ENCODE measurements at regions not wholly inside any gene's neighbourhood (a gene's known extent, or its start where the extent isn't known, plus 50 kb on each side); places are given as distances from the start of the nearest gene placed in this dataset.

DNA sequence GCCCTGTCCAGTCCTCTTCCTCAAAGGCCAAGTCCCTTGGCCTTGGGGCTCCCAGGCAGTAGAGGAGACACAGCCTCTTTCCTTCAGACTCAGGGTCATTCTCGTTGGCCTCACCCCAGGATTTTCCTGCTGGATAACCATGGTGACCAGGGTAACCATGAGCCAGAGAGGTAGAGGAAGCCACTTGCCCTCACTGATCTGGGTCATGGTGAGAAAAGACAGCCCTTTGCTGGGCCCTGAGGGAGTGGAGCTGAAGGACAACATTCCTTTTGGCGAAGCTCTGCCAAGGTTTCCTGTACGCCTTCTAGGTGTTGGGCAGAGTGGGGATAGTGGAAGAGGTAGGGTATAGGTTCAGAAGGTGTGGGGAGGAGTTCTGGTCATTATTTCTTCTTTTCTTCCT lies 53.1 kb upstream of the WNT4 start:
- TF ChIP-seq CTCF (IDR thresholded peaks at IDR 0.05; ENCODE audit: unreplicated experiment): no peak
- H3K9me3 Mint-ChIP-seq: peaks cover 15% of the 10 kb centered on the region
- peaks cover 5% of the 10 kb centered on the region for H3K4me1 Mint-ChIP-seq
- H3K36me3 Mint-ChIP-seq: no peaks in the 10 kb centered on the region
- no peak overlapping the region for H3K27ac Mint-ChIP-seq
- no peak overlapping the region for H3K4me3 Mint-ChIP-seq
- no peak for DNase-seq (ENCODE audit: low spot score in 2 of 2, unreplicated experiment in 2 of 2)
- H3K27me3 Mint-ChIP-seq (ENCODE audit: low read depth): peaks cover 7% of the 10 kb centered on the region

DNA sequence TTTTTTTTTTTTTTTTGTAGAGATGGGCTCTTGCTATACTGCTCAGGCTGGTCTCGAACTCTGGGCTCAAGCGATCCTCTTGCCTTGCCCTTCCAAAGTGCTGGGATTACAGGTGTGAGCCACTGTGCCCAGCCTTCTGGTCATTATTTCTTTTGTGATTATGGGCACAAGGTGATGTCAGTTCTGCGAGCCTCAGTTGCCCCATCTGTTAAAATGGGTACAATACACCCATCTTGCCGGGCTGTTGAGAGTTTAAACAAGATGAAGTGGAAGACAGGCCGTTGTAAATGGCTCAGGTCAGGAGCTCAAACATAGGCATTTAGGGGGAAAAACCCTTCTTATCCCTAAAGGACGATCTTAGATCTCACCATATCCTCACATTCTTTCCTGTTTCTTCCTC lies 53.7 kb upstream of the WNT4 start:
- H3K27ac Mint-ChIP-seq: no peak overlapping the region
- DNase-seq (ENCODE audit: low spot score in 2 of 2, unreplicated experiment in 2 of 2): no peak
- peaks cover 5% of the 10 kb centered on the region for H3K4me1 Mint-ChIP-seq
- TF ChIP-seq CTCF (IDR thresholded peaks at IDR 0.05; ENCODE audit: unreplicated experiment): no peak
- no peaks in the 10 kb centered on the region for H3K36me3 Mint-ChIP-seq
- no peak overlapping the region for H3K4me3 Mint-ChIP-seq
- peaks cover 15% of the 10 kb centered on the region for H3K9me3 Mint-ChIP-seq
- peaks cover 7% of the 10 kb centered on the region for H3K27me3 Mint-ChIP-seq (ENCODE audit: low read depth)

- H3K9me3 Mint-ChIP-seq: peaks cover 15% of the 10 kb centered on the region
- no peaks in the 10 kb centered on the region for H3K36me3 Mint-ChIP-seq
- no peak overlapping the region for H3K4me3 Mint-ChIP-seq
- H3K4me1 Mint-ChIP-seq: peaks cover 5% of the 10 kb centered on the region
- no peak for DNase-seq (ENCODE audit: low spot score in 2 of 2, unreplicated experiment in 2 of 2)
- H3K27me3 Mint-ChIP-seq (ENCODE audit: low read depth): peaks cover 10% of the 10 kb centered on the region
- TF ChIP-seq CTCF (IDR thresholded peaks at IDR 0.05; ENCODE audit: unreplicated experiment): no peak
- H3K27ac Mint-ChIP-seq: no peak overlapping the region
These were observed 54.7 kb upstream of the WNT4 start for GRCh38 chr1:22197644-22198043.

GRCh38 chr1:22201023-22201422 lies 58.1 kb upstream of the WNT4 start:
- H3K27me3 Mint-ChIP-seq (ENCODE audit: low read depth): peaks cover 21% of the 10 kb centered on the region

GRCh38 chr1:22203335-22203734 lies 60.4 kb upstream of the WNT4 start:
- H3K9me3 Mint-ChIP-seq: peaks cover 15% of the 10 kb centered on the region
- no peak for DNase-seq (ENCODE audit: low spot score in 2 of 2, unreplicated experiment in 2 of 2)
- H3K36me3 Mint-ChIP-seq: no peaks in the 10 kb centered on the region
- peaks cover 23% of the 10 kb centered on the region for H3K4me1 Mint-ChIP-seq
- no peak overlapping the region for H3K4me3 Mint-ChIP-seq
- no peak for TF ChIP-seq CTCF (IDR thresholded peaks at IDR 0.05; ENCODE audit: unreplicated experiment)
- no peak overlapping the region for H3K27ac Mint-ChIP-seq
- peaks cover 24% of the 10 kb centered on the region for H3K27me3 Mint-ChIP-seq (ENCODE audit: low read depth)

More at GRCh38 chr1:22201023-22201422, 58.1 kb upstream of the WNT4 start:
- TF ChIP-seq CTCF (IDR thresholded peaks at IDR 0.05; ENCODE audit: unreplicated experiment): no peak
- peaks cover 15% of the 10 kb centered on the region for H3K9me3 Mint-ChIP-seq
- H3K4me1 Mint-ChIP-seq: peaks cover 11% of the 10 kb centered on the region
- no peak overlapping the region for H3K27ac Mint-ChIP-seq
- DNase-seq (ENCODE audit: low spot score in 2 of 2, unreplicated experiment in 2 of 2): no peak
- no peaks in the 10 kb centered on the region for H3K36me3 Mint-ChIP-seq
- H3K4me3 Mint-ChIP-seq: no peak overlapping the region

All from mesothelial cell of epicardium (in vitro differentiated cells).